GM23338 (cell line): ENCODE measurements at regions not wholly inside any gene's neighbourhood (a gene's known extent, or its start where the extent isn't known, plus 50 kb on each side); places are given as distances from the start of the nearest gene placed in this dataset.

Experiments used
- CREB1 ChIP-seq: fragments of 250-450 bp; sonication (Bioruptor Pico); IDR thresholded peaks from 2 replicates; pipeline ENCODE4 v1.5.0; 2020; ENCODE audit warnings: low read depth, mild to moderate bottlenecking, moderate library complexity
- CTCF ChIP-seq, 2 experiments: fragments of 200-600 bp in 1 of 2; sonication (generic) in 1 of 2; conservative IDR thresholded peaks; 2 replicates each; pipeline versions ENCODE4 v1.5.1 to v1.6.1; 2016 to 2017; ENCODE audit warnings: antibody characterized with exemption in 2 of 2, low read depth in 2 of 2, mild to moderate bottlenecking in 2 of 2, moderate library complexity in 1 of 2
- EZH2phosphoT487 ChIP-seq: fragments of 200-600 bp; sonication (generic); IDR thresholded peaks from one replicate; pipeline ENCODE4 v1.8.1; 2018; ENCODE audit warnings: antibody characterized with exemption; ENCODE audit not compliant: unreplicated experiment
- POLR2AphosphoS5 ChIP-seq: IDR thresholded peaks from 2 replicates; pipeline ENCODE4 v1.6.1; 2016; ENCODE audit warnings: antibody characterized with exemption, low read depth

GRCh38 chr2:44852594-44852993, 88.9 kb upstream of the SIX3 start:
- TF ChIP-seq CTCF (conservative IDR thresholded peaks at IDR 0.05; ENCODE audit: low read depth in 2 of 2): no peak
- TF ChIP-seq CREB1 (CRISPR knock-in tag): no peak
- no peak for TF ChIP-seq POLR2AphosphoS5
- no peak for TF ChIP-seq EZH2phosphoT487
